ENCODE measurements at regions not wholly inside any gene's neighbourhood (a gene's known extent, or its start where the extent isn't known, plus 50 kb on each side); places are given as distances from the start of the nearest gene placed in this dataset.
A peak's percentile ranks its signal among the peaks of the same experiment; 100 is the strongest.
"Not testable (repeated sequence)": the region's sequence is repeated elsewhere in the genome, so short reads cannot be mapped to it uniquely, and the experiment has no call there.

DNA sequence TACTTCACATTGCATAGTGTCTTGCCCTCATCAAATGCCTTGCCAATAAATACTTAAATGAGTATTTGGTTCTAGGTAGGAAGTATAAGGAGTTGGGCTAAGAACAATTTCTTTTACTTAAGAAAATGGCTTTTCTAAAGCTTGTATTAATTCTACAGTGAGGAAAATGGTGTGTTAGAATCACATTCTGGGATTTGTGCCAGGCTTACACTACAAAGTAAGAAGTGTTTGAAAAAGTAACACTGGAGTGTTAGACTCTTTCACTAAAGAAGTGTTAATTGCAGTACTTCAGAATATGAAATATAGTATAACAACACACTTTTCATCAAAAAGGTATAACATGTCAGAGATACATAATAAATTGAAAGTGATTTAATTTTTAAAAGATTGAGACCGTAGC is 328.7 kb downstream of the C3orf38 start:
- H3K4me3 ChIP-seq: no peak overlapping the region
- intact Hi-C loops (cut with DNase I; ENCODE audit: low total_unique reads): no loop called here
- WGBS, 5 donors: 23 to 82% (median 77%) methylated on average over 1 of the region's 1 CpG

DNA sequence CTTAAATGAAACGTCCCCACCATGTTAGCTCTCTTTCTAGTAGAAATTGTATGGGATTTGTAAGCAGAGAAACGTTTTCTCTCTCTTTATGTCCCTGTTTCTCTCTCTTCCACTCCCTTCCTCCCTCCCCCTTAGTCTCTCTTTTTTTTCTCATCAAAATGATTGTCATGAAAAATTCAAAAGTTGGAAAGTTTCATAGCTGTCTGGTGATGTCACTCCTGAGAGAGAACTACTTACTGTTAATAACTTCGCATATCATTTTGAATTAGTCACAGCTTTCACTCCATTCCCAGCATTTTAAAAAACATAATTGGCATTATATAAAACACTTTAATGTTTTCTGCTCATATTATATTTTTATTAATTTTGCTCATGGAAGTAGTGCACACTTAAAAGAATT is 331.1 kb downstream of the C3orf38 start:
- 55 to 64% (median 59%) methylated on average over 3 of the region's 3 CpGs for WGBS, 5 donors
- intact Hi-C loops (cut with DNase I; ENCODE audit: low total_unique reads): no loop called here
- DNase-seq: no peak
- H3K36me3 ChIP-seq: no peaks in the 10 kb centered on the region
- no peaks in the 10 kb centered on the region for H3K27me3 ChIP-seq
- H3K27ac ChIP-seq: no peak overlapping the region
- H3K9me3 ChIP-seq: no peaks in the 10 kb centered on the region
- H3K4me3 ChIP-seq: no peak overlapping the region
- TF ChIP-seq EP300 (IDR thresholded peaks at IDR 0.05) (no peak), POLR2AphosphoS5 (IDR thresholded peaks at IDR 0.05) (no peak)
- TF ChIP-seq, protein P1, sequence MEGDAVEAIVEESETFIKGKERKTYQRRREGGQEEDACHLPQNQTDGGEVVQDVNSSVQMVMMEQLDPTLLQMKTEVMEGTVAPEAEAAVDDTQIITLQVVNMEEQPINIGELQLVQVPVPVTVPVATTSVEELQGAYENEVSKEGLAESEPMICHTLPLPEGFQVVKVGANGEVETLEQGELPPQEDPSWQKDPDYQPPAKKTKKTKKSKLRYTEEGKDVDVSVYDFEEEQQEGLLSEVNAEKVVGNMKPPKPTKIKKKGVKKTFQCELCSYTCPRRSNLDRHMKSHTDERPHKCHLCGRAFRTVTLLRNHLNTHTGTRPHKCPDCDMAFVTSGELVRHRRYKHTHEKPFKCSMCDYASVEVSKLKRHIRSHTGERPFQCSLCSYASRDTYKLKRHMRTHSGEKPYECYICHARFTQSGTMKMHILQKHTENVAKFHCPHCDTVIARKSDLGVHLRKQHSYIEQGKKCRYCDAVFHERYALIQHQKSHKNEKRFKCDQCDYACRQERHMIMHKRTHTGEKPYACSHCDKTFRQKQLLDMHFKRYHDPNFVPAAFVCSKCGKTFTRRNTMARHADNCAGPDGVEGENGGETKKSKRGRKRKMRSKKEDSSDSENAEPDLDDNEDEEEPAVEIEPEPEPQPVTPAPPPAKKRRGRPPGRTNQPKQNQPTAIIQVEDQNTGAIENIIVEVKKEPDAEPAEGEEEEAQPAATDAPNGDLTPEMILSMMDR (IDR thresholded peaks at IDR 0.05): no peak
- H3K4me1 ChIP-seq: no peaks in the 10 kb centered on the region

More for the DNA sequence above, 328.7 kb downstream of the C3orf38 start:
- no peak for TF ChIP-seq EP300 (IDR thresholded peaks at IDR 0.05)
- TF ChIP-seq POLR2AphosphoS5 (IDR thresholded peaks at IDR 0.05): no peak
- TF ChIP-seq, protein P1 (IDR thresholded peaks at IDR 0.05): no peak
- no peak for TF ChIP-seq POLR2A (IDR thresholded peaks at IDR 0.05)
- H3K9me3 ChIP-seq: no peaks in the 10 kb centered on the region
- no peak overlapping the region for H3K27ac ChIP-seq
- DNase-seq: no peak
- H3K4me1 ChIP-seq: no peaks in the 10 kb centered on the region
- no peaks in the 10 kb centered on the region for H3K27me3 ChIP-seq
- H3K36me3 ChIP-seq: no peaks in the 10 kb centered on the region

DNA sequence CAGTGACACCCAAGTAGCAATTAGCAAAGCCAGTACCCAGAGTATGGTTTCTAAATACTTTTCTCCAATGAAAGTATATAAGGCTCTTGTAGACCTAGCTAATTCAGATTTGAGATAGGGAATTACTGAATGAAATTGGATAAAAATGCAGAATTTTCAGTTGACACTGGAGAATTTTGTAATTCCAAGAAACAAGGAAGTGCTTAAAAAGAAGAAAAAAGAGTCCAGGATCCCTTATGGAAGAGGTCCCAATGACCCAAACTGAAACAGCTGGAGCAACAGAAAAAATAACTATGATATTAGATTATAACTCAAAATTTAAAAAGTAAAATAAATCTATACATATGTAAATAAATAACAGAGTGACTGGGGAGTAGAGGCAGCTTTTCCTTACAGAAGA is 335.2 kb downstream of the C3orf38 start:
- no peak overlapping the region for H3K27ac ChIP-seq
- H3K9me3 ChIP-seq: no peaks in the 10 kb centered on the region
- intact Hi-C loops (cut with DNase I; ENCODE audit: low total_unique reads): no loop called here
- H3K27me3 ChIP-seq: no peaks in the 10 kb centered on the region
- H3K36me3 ChIP-seq: no peaks in the 10 kb centered on the region
- TF ChIP-seq POLR2A (IDR thresholded peaks at IDR 0.05): no peak
- TF ChIP-seq EP300 (IDR thresholded peaks at IDR 0.05): no peak
- TF ChIP-seq POLR2AphosphoS5 (IDR thresholded peaks at IDR 0.05): no peak
- TF ChIP-seq, protein P1 (IDR thresholded peaks at IDR 0.05): no peak
- DNase-seq: no peak
- H3K4me3 ChIP-seq: no peak overlapping the region
- H3K4me1 ChIP-seq: no peaks in the 10 kb centered on the region

DNA sequence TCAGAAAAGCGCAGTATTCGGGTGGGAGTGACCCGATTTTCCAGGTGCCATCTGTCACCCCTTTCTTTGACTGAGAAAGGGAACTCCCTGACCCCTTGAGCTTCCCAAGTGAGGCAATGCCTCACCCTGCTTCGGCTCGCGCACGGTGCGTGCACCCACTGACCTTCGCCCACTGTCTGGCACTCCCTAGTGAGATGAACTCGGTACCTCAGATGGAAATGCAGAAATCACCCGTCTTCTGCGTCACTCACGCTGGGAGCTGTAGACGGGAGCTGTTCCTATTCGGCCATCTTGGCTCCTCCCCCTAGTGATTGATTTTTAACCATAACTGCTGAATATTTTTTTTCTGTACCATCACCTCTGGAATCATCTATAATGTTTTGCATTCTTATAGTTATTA is 359.1 kb downstream of the C3orf38 start:
- 81 to 96% (median 90%) methylated on average over 12 to 15 of the region's 15 CpGs for WGBS, 5 donors
- H3K4me3 ChIP-seq; H3K4me1 ChIP-seq; H3K27me3 ChIP-seq; H3K36me3 ChIP-seq; intact Hi-C loops (cut with DNase I; ENCODE audit: low total_unique reads); DNase-seq; H3K27ac ChIP-seq; H3K9me3 ChIP-seq: not testable (repeated sequence)

DNA sequence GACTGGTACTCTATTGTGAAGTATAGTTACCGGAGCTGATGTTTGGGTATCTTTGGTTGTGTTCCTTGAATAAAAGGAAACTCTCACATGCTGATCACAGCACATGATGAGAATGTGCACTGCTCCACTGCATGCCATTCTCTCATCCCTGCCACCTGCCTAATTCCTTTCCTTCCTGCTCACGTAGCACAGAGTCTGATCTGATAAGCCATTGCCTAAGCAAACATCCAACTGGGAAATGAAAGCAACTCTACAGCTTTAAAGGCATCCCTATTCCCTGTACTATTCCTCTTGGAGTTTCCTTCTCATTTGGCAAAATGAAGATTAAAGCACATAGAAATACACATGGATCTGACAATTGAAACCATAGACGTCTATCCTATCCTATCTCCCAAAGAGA is 359.8 kb downstream of the C3orf38 start:
- Histone ChIP-seq H3K36me3 (no peaks in the 10 kb centered on the region), H3K27me3 (no peaks in the 10 kb centered on the region), H3K4me1 (no peaks in the 10 kb centered on the region), H3K27ac (no peak overlapping the region), H3K4me3 (no peak overlapping the region), H3K9me3 (peaks cover 0 to 9% (median 0%) of the 10 kb centered on the region in 4 donors)
- no peak for TF ChIP-seq POLR2A (IDR thresholded peaks at IDR 0.05)
- TF ChIP-seq, protein P1 (IDR thresholded peaks at IDR 0.05): no peak
- TF ChIP-seq POLR2AphosphoS5 (IDR thresholded peaks at IDR 0.05): no peak
- DNase-seq: peak in 1 of 2 donors; percentile 2
- intact Hi-C loops (cut with DNase I; ENCODE audit: low total_unique reads): no loop called here
- 55 to 82% (median 66%) methylated on average over 3 of the region's 3 CpGs for WGBS, 5 donors

All from stomach (tissue), 8 donors.